ENCODE measurements at regions not wholly inside any gene's neighbourhood (a gene's known extent, or its start where the extent isn't known, plus 50 kb on each side); places are given as distances from the start of the nearest gene placed in this dataset.
"Not testable (repeated sequence)": the region's sequence is repeated elsewhere in the genome, so short reads cannot be mapped to it uniquely, and the experiment has no call there.

GRCh38 chr5:23727271-23727670 lies 219.9 kb downstream of the PRDM9 start:
- H3K9me3 ChIP-seq (ENCODE audit: control insufficient read depth, insufficient read depth, low read length) = no peaks in the 10 kb centered on the region
- H3K36me3 ChIP-seq (ENCODE audit: control insufficient read depth, insufficient read depth, low read length) = no peaks in the 10 kb centered on the region
- no peaks in the 10 kb centered on the region for H3K27me3 ChIP-seq (ENCODE audit: control insufficient read depth, insufficient read depth, low read length)
- H3K9ac ChIP-seq (ENCODE audit: low read depth, low read length) = no peak overlapping the region
- H3K4me1 ChIP-seq (ENCODE audit: control insufficient read depth, insufficient read depth, low read length) = no peaks in the 10 kb centered on the region
- no peak overlapping the region for H3K4me3 ChIP-seq (ENCODE audit: low read depth, low read length)

DNA sequence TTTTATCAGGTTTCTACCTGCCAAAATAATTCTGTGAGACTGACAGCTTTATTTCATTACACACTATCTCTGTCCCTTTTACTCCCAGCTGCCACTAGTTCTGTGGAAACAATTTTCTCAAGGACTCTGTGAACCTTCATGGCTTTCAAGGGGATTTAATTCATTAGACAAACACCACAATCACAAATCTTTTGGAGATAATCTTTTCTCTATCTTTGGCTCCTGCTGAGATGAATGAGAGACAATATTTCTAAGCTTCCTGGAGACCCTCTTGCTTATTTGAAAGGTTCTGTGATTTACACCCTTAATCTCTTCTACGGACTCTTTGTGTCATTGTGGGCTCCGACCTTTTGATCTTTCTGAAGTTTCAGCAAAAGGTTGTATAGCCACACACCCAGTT lies 222.6 kb downstream of the PRDM9 start:
- Histone ChIP-seq H3K4me3 (ENCODE audit: low read depth, low read length) (no peak overlapping the region), H3K36me3 (ENCODE audit: control insufficient read depth, insufficient read depth, low read length) (no peaks in the 10 kb centered on the region), H3K27me3 (ENCODE audit: control insufficient read depth, insufficient read depth, low read length) (no peaks in the 10 kb centered on the region), H3K9me3 (ENCODE audit: control insufficient read depth, insufficient read depth, low read length) (no peaks in the 10 kb centered on the region), H3K4me1 (ENCODE audit: control insufficient read depth, insufficient read depth, low read length) (no peaks in the 10 kb centered on the region), H3K9ac (ENCODE audit: low read depth, low read length) (no peak overlapping the region)

DNA sequence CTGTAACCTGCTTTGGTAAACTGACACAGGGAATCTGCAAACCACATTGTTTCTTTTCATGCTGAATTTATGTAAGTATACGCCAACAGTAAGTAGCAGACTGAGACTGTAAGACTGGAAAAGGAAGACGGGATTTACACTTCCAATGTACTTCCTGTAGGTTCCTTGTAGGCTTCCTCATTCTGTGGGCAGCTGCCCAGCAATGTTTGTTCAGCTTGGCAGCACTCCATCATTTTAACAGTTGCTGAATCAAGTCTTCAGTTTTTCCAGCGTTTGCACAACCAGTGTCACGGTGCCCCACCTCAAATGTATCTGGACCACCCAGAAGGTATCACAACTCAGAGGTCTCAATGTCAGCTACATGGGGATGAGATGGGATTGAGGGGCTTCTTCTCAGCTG lies 232.6 kb downstream of the PRDM9 start:
- Histone ChIP-seq H3K36me3 (ENCODE audit: control insufficient read depth, insufficient read depth, low read length) (no peaks in the 10 kb centered on the region), H3K9ac (ENCODE audit: low read depth, low read length) (no peak overlapping the region), H3K9me3 (ENCODE audit: control insufficient read depth, insufficient read depth, low read length) (no peaks in the 10 kb centered on the region), H3K4me3 (ENCODE audit: low read depth, low read length) (no peak overlapping the region), H3K27me3 (ENCODE audit: control insufficient read depth, insufficient read depth, low read length) (no peaks in the 10 kb centered on the region), H3K4me1 (ENCODE audit: control insufficient read depth, insufficient read depth, low read length) (no peaks in the 10 kb centered on the region)

DNA sequence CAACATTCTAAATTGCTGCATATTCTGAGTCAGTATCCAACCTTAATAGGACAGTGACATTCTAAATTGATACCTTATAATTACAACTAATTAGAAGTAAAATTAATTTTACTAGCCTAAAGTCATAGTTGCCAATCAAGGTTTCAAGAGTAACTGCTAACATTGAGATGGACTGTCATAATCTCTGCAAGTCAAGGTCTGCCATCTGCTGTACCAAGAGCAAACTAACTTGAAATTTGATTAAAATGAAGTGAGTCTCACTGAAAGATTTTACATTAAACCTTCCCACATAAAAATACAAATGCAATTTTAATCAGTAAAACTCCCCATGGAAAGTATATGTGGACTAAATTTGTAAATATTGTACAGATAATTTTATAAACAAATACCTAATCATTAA lies 235.3 kb downstream of the PRDM9 start:
- Histone ChIP-seq H3K27me3 (ENCODE audit: control insufficient read depth, insufficient read depth, low read length) (no peaks in the 10 kb centered on the region), H3K9ac (ENCODE audit: low read depth, low read length) (no peak overlapping the region), H3K9me3 (ENCODE audit: control insufficient read depth, insufficient read depth, low read length) (no peaks in the 10 kb centered on the region), H3K36me3 (ENCODE audit: control insufficient read depth, insufficient read depth, low read length) (no peaks in the 10 kb centered on the region), H3K4me3 (ENCODE audit: low read depth, low read length) (no peak overlapping the region), H3K4me1 (ENCODE audit: control insufficient read depth, insufficient read depth, low read length) (no peaks in the 10 kb centered on the region)

- Histone ChIP-seq H3K36me3 (ENCODE audit: control insufficient read depth, insufficient read depth, low read length) (no peaks in the 10 kb centered on the region), H3K27me3 (ENCODE audit: control insufficient read depth, insufficient read depth, low read length) (no peaks in the 10 kb centered on the region)
Measured at GRCh38 chr5:23755906-23756305, 248.5 kb downstream of the PRDM9 start.

GRCh38 chr5:23756779-23757178 lies 249.4 kb downstream of the PRDM9 start:
- Histone ChIP-seq H3K27me3 (ENCODE audit: control insufficient read depth, insufficient read depth, low read length) (no peaks in the 10 kb centered on the region), H3K4me1 (ENCODE audit: control insufficient read depth, insufficient read depth, low read length) (no peaks in the 10 kb centered on the region), H3K9me3 (ENCODE audit: control insufficient read depth, insufficient read depth, low read length) (no peaks in the 10 kb centered on the region), H3K9ac (ENCODE audit: low read depth, low read length) (no peak overlapping the region), H3K4me3 (ENCODE audit: low read depth, low read length) (no peak overlapping the region), H3K36me3 (ENCODE audit: control insufficient read depth, insufficient read depth, low read length) (no peaks in the 10 kb centered on the region)

More at GRCh38 chr5:23755906-23756305, 248.5 kb downstream of the PRDM9 start:
- Histone ChIP-seq H3K4me3 (ENCODE audit: low read depth, low read length) (no peak overlapping the region), H3K9me3 (ENCODE audit: control insufficient read depth, insufficient read depth, low read length) (no peaks in the 10 kb centered on the region), H3K9ac (ENCODE audit: low read depth, low read length) (no peak overlapping the region), H3K4me1 (ENCODE audit: control insufficient read depth, insufficient read depth, low read length) (no peaks in the 10 kb centered on the region)

DNA sequence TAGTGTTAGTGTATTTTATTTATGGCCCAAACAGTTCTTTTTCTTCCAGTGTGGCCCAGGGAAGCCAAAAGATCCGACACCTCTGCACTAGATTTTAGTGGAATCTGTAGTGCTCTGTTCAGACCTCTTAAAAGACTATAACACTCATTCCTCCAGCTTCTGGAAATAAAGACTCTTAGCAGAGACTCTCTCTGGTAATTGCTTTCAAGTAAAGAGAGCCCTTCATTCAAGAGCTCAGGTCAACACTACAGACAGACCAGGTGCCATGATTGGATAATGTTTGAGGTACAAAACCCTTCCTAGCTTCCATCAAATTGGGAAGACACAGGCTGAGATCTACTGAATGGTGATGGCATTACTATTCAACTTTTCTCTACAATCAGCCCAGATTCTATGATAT lies 255.8 kb downstream of the PRDM9 start:
- H3K9ac ChIP-seq (ENCODE audit: low read depth, low read length) = no peak overlapping the region
- no peaks in the 10 kb centered on the region for H3K9me3 ChIP-seq (ENCODE audit: control insufficient read depth, insufficient read depth, low read length)
- H3K4me3 ChIP-seq (ENCODE audit: low read depth, low read length) = no peak overlapping the region

DNA sequence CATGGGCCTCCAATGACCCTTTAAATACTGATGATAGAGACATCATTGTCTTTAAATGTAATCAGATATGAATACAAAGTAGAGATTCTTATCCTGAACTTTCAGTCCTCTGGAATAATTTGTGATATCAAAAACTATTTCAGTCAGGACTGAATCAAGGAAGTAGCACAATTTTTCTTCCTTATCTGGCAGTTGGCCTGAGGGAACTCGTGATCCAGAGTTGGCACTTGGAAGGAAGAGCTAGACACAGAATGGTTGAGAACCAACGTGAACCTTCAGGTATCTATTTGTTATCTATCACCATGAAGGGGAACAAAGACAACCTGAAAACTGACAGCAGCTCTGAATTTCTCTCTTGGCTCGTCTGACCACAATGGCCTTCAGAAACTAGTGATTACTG lies 269.3 kb downstream of the PRDM9 start:
- H3K9me3 ChIP-seq (ENCODE audit: control insufficient read depth, insufficient read depth, low read length) = no peaks in the 10 kb centered on the region
- no peaks in the 10 kb centered on the region for H3K4me1 ChIP-seq (ENCODE audit: control insufficient read depth, insufficient read depth, low read length)
- no peaks in the 10 kb centered on the region for H3K36me3 ChIP-seq (ENCODE audit: control insufficient read depth, insufficient read depth, low read length)
- no peaks in the 10 kb centered on the region for H3K27me3 ChIP-seq (ENCODE audit: control insufficient read depth, insufficient read depth, low read length)
- H3K9ac ChIP-seq (ENCODE audit: low read depth, low read length) = no peak overlapping the region
- no peak overlapping the region for H3K4me3 ChIP-seq (ENCODE audit: low read depth, low read length)

More for the DNA sequence above, 255.8 kb downstream of the PRDM9 start:
- Histone ChIP-seq H3K4me1 (ENCODE audit: control insufficient read depth, insufficient read depth, low read length) (no peaks in the 10 kb centered on the region), H3K27me3 (ENCODE audit: control insufficient read depth, insufficient read depth, low read length) (no peaks in the 10 kb centered on the region), H3K36me3 (ENCODE audit: control insufficient read depth, insufficient read depth, low read length) (no peaks in the 10 kb centered on the region)

GRCh38 chr5:23800307-23800706 lies 292.9 kb downstream of the PRDM9 start:
- H3K9me3 ChIP-seq (ENCODE audit: control insufficient read depth, insufficient read depth, low read length); H3K9ac ChIP-seq (ENCODE audit: low read depth, low read length); H3K4me3 ChIP-seq (ENCODE audit: low read depth, low read length); H3K4me1 ChIP-seq (ENCODE audit: control insufficient read depth, insufficient read depth, low read length); H3K27me3 ChIP-seq (ENCODE audit: control insufficient read depth, insufficient read depth, low read length); H3K36me3 ChIP-seq (ENCODE audit: control insufficient read depth, insufficient read depth, low read length): not testable (repeated sequence)

DNA sequence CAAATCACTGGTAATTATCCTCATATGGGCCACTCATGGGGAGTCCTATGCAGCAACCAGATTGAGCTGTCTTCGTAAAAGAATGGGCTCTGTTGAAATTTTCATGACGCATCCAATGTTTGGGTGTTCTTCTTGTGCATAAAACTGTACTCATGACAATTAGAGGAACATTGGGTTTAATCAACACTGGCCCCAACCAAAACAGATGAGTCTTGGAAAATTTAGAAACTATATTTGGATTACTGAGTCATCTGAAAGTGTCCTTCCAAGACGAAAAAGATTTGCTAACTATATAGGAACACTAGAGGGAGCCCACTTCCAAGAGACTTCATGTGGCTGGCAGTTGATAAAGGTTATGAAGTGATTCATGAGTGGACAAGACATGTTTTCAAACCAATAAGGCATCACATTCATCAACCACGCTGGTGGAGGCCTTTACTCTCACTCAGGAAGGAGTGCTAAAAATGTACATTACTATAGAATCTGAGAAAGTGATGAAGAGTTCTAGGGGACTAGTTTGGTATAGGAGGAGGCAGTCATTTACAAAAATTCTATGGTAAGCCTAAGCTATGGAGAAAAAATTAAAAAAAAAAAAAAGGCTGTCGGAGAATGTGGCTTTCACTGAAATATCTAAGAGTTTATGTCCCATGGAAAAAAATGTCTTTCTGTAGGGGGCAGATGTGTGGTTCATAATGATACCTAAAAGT lies 313.5 kb downstream of the PRDM9 start:
- Histone ChIP-seq H3K9ac (ENCODE audit: low read depth, low read length) (no peak overlapping the region), H3K4me1 (ENCODE audit: control insufficient read depth, insufficient read depth, low read length) (no peaks in the 10 kb centered on the region), H3K4me3 (ENCODE audit: low read depth, low read length) (no peak overlapping the region), H3K36me3 (ENCODE audit: control insufficient read depth, insufficient read depth, low read length) (no peaks in the 10 kb centered on the region), H3K27me3 (ENCODE audit: control insufficient read depth, insufficient read depth, low read length) (no peaks in the 10 kb centered on the region), H3K9me3 (ENCODE audit: control insufficient read depth, insufficient read depth, low read length) (no peaks in the 10 kb centered on the region)

GRCh38 chr5:23823521-23823920 lies 316.1 kb downstream of the PRDM9 start:
- H3K9ac ChIP-seq (ENCODE audit: low read depth, low read length) = no peak overlapping the region
- H3K9me3 ChIP-seq (ENCODE audit: control insufficient read depth, insufficient read depth, low read length) = no peaks in the 10 kb centered on the region
- H3K36me3 ChIP-seq (ENCODE audit: control insufficient read depth, insufficient read depth, low read length) = no peaks in the 10 kb centered on the region
- H3K27me3 ChIP-seq (ENCODE audit: control insufficient read depth, insufficient read depth, low read length) = no peaks in the 10 kb centered on the region
- H3K4me1 ChIP-seq (ENCODE audit: control insufficient read depth, insufficient read depth, low read length) = no peaks in the 10 kb centered on the region
- no peak overlapping the region for H3K4me3 ChIP-seq (ENCODE audit: low read depth, low read length)

- Histone ChIP-seq H3K9me3 (ENCODE audit: control insufficient read depth, insufficient read depth, low read length) (no peaks in the 10 kb centered on the region), H3K27me3 (ENCODE audit: control insufficient read depth, insufficient read depth, low read length) (no peaks in the 10 kb centered on the region), H3K9ac (ENCODE audit: low read depth, low read length) (no peak overlapping the region), H3K36me3 (ENCODE audit: control insufficient read depth, insufficient read depth, low read length) (no peaks in the 10 kb centered on the region), H3K4me1 (ENCODE audit: control insufficient read depth, insufficient read depth, low read length) (no peaks in the 10 kb centered on the region), H3K4me3 (ENCODE audit: low read depth, low read length) (no peak overlapping the region)
Measured at GRCh38 chr5:23825196-23825595, 317.8 kb downstream of the PRDM9 start.
